Activated CD8-positive, alpha-beta memory T cell treated with anti-CD3 and anti-CD28 coated beads, Interleukin-2, amount 50 U/mL, for 24 hours (primary cell): ENCODE measurements at regions not wholly inside any gene's neighbourhood (a gene's known extent, or its start where the extent isn't known, plus 50 kb on each side); places are given as distances from the start of the nearest gene placed in this dataset.
"Not testable (repeated sequence)": the region's sequence is repeated elsewhere in the genome, so short reads cannot be mapped to it uniquely, and the experiment has no call there.

Source experiments
- DNase-seq: peaks from one replicate; pipeline ENCODE4 v3.0.0-alpha.2; 2020; ENCODE audit errors: extremely low read depth

DNA sequence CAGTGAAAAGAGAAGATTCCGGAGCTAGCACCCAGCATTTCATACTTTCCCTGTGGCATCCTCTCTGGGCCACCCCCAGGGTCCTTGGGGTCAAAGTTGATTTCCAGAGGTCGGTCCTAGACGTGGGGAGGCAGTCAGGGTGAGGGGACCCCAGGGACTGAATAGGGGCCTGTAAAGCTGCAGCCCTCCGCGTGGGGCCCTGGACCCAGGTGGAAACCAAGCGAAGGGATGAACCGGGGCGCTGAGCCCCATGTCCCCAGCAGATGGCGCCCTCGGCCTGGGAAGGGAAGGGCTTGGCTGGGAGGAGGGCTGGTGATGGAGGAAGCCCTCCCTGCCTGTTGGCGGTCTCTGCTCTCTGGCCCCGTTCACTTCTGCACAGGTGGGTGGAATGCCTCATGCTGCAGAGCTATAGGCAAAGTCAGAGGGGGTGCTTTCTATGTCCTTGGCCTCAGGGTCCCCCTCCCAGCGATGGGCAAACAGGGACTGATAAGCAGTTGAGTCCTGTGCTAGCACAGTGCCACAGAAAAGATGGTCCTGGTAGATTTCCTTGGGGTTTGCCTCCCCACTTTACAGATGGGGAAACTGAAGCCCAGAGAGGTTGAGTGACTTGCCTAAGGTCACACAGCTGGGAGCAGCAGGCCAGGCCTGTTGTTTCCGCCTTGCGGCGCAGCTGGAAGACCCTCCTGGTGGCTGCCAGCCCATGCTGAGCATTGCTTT, 163.4 kb upstream of the CIBAR2 start:
- DNase-seq: no peak

DNA sequence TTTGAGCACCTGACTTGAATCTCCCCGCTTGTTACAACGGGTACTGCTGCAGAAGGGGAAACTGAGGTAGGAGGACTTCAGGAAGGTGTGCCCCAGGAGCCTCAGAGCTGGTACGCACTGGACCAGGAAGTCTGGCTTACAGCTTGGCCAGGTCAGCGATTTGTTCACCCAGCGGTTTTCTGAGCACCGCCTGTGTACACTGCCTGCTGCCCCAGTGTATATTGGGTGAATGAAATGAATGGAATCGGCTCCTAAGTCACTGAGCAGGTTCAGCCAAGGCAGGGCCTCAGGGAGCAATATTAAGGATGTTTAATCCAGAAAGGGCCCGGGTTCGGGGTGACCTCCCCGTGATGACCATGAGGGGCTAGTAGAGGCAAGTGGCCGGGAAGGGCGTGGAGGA, 164.0 kb upstream of the CIBAR2 start:
- DNase-seq: no peak

DNA sequence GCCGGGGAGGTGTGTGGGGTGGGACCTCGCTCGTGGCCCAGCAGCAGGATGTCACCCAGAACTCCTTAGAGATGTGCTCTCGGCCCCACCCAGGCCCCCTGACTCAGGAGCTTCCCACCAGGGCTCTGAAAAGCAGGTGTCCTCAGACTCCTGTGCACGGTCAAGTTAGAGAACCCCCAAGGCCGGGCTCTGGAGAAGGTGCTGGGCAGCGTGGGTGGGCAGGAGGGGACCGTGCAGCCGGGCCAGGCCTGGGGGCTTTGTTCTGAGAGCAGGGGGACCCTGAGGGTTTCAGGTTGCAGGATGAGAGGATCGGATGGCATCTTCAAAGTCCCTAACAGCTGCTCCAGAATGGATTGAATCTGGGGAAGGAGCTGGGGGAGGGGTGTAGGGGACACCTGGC, 164.4 kb upstream of the CIBAR2 start:
- no peak for DNase-seq

DNA sequence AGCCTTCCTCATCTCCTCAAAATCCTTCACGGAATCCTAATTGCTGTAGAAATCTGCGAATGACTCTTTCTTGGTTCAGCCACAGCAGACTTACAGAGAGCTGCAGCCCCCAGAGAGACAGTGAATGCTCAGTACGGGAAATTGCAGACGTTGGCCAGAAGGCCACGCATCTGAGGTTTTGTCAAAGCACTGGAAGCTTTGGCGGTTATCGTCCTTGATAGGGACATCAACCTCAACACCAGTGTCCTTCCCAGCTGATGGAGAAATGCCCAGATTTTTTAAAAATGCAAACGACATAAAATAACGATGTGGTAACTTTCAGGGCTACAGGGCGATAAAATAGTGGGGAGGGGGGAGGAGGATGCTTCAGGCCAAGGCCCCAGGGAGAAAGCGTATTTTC, 166.6 kb upstream of the CIBAR2 start:
- DNase-seq: no peak

DNA sequence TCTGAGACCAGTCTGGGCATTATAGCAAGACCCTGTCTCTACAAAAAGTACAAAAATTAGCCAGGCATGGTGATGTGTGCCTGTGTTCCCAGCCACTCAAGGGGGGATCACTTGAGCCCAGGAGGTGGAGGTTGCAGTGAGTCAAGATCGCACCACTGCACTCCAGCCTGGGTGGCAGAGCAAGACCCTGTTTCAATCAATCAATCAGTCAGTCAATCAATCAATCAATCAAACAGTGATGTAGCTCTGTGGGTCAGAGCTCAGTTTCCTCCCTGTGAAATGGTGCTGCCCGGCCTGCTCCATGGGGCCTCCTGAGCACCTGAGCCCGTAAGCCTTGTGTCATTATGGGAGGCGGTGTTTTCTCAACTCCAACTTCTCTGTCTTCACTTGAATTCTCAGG, 167.1 kb upstream of the CIBAR2 start:
- DNase-seq: no peak

DNA sequence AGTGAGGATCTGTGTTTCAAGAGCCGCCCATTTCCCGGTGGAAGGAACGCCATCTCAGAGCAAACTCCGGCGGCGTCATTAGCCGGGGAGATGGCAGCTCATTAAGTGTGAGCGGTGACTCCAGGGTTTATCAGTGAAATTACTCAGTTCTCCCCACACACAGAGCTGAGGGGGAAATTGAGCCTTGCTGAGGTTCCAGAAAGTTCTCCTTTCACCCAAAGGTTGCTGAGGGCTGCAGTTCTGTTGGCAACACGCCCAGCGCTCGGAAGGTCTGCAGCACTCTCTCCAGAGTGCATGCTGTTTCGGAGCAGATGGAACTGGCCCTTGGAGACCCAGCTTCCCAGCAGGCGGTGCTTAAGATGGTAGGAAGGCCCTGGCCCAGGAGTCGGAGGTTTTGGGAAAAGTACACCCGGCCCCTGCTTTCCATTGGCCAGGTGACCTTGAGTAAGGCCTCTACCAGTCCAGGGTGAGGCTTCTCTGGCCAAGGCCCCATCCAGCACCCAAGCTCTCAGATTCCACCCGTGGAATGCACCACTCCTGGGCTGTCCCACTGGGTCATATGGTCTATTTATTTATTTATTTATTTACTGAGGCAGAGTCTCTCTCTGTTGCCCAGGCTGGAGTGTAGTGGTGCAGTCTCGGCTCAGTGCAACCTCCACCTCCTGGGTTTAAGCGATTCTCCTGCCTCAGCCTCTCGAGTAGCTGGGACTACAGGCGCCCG, 167.7 kb upstream of the CIBAR2 start:
- no peak for DNase-seq

DNA sequence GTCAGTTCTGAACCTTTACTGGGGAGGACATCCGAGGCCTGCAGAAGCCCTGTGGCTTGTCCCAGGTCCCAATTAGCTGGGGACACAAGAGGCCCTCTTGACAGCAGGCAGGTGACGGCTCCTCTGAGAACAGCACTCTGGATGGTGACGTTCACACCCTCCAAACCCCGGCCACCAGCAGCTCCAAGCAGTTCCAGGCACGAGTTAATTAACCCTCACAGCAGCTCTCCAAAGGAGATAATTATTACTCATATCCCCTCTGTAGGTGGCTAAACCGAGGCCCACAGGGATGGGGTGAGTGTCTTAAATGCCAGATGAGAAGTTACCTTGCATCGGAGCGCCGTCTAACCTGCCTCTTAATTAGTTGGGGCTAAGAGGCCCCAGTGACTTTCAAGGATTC, 168.9 kb upstream of the CIBAR2 start:
- DNase-seq: no peak

DNA sequence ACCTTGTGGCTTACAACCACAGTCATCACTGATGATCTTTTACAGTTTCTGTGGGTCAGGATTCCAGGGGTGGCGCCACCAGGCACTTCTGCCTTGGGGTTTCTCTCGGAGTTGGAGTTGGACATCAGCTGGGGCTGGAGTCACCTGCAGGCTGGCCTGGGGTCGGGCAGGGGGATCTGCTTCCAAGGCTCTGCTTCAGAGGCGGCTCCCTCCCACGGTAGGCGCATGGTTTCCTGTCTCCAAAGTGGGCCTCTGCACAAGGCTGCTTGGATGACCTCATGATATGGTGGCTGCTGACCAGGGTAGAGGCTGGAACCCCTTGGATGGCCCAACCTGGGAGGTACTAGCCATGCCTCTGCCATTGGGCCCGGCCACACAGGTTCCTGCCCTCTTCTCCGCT, 170.6 kb upstream of the CIBAR2 start:
- no peak for DNase-seq

DNA sequence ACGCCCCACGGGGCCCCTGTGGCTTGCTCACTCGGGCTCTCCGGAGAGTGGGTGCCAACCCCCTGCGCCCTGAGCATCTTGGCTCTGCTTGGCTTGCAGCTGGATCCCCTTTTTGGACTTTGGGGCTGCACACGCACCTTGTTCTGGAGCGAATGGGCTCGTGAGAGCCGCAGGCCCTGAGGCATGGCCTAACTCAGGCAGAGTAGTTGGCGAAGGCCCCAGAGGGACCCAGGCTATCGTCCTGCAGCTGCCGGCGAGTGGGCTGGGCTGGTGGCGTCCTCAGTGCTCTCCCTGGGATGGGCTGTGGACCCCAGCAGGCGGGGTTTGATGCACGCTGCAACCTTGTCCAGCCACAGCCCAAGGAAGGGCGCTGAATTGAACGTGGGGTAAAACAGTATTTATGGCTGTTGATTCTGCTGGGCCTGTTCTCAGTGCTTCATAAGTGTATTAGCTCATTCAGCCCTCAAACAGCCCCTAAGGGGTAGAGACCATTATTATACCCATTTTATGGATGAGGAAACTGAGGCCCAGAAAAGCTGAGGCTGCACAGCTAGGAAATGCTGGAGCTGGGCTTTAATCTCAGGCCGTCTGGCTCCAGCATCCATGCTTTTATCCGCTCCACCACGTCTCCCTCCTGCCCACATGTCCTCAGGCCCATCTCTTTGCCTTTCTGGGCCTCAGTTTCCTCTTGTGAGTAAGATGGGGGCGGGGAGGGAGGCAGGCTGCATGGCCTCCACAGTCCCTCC, 171.2 kb upstream of the CIBAR2 start:
- no peak for DNase-seq

DNA sequence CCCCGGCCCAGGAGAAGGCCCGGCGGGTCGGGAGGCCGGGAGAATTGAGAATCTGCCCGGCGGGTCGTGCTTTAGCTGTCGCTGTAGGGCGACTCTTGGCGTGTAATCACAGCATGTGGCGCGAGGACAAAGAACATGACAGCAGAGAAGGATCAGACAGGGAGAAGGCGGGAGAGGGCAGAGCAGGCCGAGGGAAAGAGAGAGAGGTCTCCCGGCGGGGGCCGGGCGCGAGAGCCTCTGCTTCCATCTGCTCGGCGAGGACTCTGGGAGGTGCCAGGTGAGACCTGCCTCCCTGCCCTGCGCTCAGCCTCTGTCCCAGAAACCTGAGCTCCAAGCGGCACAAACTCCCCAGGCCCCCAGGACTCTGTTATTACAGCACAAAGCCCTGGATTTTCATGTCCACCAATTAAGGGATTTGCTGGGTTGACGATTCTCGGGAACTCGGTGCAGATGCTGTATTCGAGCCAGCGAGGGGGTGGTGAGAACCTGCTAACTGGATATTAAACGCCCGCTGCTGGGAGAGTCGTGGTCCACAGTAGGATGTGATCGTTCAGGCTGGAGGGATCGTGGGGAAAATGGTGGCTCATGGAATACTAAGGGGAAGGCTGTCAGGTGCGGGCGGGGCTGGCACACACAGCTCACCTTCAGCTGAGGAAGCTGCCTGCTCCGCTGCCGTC, 172.0 kb upstream of the CIBAR2 start:
- DNase-seq: no peak

DNA sequence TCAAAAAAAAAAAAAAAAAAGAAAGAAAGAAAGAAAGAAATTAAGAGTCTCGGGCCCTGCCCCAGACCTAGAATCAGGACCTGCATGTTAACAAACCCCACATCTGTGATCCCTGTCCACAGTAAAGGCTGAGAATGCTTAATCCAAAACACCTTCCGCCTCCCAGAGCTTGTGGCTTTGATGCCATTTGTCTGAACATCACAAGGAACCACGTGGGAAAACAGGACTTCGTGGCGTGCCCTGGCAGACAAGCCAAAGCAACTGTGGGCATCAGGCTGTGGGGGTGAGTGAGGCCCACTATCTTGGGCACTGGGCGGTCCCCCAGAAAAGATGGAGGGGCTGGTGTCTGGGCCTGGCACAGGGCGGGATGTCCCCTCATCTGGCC, 173.4 kb upstream of the CIBAR2 start:
- no peak for DNase-seq

DNA sequence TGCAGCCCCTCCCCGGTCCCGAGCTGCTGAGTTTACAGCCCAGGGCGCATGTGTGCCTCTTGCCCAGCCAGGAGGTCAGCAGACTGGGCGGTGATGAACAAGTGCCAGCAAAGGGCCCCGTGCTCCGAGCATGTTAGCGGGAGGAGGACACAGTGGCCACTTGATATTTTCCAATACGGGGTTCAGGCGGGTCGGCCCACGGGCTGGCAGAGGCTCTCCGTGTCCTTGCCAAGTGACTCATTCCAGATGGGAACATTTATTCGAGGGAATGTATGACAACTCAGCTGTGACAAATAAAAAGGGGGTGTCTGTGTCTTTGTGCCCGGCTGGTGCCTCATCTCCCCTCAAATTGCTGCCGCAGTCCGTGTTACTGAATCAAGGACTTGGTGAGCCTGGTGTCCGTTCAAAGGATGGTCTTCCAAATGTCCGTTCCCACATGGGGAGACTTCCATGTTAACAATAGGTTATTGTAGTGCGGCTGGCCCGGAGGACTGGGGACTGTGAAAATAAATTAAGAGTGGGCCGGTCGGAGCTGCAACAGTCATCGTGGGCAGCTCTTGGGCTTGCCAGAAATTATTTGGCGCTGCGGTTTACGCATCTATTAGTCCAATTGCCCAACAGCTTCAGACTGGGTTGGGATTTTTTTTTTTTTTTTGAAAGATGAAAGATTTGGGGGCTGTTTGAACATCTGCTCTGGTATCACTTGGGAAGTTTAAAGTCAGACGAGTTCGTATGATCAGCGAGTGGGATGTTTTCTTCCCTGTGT, 174.0 kb upstream of the CIBAR2 start:
- DNase-seq: no peak

DNA sequence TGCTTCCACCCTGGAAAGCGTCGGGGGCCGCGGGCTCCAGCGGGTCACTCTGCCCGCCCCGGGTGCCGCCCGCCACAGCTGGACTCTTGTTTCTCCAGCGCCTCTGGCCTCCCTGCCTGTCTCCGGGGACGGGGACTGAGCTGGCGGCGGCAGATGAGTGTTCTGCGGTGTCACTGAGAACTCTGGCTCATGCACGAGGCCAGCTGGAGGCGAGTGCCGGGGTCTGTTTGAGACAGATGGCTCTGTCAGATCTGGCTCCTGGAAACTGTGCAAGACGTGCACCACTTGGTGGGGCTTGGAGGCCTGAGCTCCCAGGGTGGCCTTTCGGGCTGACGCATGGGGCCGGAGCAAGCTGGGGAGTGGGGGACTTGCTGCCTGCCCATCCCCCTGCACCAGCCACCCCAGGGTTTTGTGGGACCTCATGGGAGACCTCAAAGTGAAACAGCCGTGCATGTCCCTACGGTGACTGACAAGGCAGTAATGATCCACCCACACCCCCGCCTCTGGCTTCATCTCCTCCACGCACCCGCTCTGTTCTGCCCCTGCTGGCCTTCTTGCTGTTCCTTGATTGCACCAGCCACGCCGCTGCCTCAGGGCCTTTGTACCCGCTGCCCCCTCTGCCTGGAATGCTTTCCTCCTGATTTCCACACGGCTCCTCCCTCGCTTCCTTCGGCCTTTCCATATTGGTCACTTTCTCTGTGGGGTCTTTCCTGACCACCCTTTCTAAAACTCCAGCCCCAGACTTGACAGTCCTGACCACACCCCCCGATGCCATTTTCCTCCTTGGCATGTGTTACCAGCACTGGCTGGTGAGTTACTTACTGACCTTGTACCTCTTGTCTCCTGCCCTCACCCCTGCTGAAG, 174.9 kb upstream of the CIBAR2 start:
- no peak for DNase-seq

DNA sequence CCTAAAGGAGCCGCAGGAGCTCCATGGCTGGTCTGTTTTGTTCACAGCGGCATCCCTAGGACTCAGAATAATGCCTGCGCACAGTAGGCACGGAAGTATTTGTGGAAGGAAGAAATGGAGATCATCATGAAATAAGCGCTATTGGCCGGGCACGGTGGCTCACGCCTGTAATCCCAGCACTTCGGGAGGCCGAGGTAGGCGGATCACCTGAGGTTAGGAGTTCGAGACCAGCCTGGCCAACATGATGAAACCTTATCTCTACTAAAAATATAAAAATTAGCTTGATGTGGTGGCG, 175.5 kb upstream of the CIBAR2 start:
- not testable (repeated sequence) for DNase-seq

DNA sequence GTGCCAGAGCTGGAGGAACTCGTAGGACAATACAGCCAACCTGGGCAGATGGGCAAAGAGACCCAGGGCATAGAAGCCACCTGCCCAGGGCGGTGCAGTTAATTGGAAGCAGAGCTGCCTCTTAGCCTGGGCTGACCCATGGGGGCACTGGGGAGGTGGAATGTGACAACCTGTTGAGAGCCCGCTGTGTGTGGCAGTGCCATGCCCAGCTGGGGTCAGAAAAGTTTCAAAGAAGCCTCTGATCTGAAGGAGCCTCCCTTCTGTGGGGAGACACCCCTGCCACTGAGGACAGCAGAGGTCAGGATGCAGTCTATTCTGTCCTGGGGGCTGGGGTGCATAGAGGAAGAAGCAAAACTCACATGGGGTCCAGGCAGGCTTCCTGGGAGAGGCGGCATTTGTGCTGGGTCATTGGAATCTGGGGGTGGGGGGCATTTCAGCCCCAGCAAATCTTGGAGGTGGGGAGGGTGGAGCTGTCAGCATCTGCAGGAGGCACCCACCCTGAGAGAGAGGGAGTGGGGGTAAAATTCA, 176.1 kb upstream of the CIBAR2 start:
- DNase-seq: no peak

DNA sequence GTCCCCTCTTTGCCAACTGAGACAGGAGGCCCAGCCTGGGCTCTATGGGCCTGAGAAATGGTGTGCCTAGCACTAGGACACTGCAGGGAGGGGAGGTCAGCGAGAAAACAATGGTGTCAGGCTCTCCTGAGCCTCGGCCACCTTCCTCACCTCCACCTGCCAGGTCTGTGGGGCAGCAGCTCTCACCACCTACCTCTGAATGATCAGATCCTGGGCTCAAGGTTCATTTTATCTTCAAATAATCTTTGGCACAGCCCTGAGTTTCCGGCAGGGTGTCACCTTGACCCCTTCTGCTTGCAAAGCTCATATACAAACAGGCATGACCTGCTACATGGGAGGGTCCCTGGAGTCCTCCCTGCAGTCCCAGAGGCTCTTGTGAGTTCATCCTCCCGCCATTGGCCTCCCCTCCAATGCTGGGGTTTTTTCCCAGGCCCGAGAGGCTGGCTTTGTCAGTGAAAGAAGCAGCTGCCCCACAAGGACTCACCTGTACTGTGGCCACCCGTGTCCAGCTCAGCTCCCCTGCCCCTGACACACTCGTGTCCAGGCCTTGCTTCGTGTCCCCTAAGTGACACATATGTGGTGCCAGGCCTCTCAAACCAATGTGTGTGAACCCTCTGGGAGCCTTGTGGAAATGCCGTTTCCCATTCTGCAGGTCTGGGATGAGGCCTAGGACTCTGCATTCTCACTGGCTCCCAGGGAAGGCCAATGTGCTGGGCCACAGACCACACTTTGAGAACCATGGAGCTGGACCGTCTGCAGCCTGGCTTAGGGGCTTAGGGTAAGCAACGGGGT, 176.8 kb upstream of the CIBAR2 start:
- no peak for DNase-seq

DNA sequence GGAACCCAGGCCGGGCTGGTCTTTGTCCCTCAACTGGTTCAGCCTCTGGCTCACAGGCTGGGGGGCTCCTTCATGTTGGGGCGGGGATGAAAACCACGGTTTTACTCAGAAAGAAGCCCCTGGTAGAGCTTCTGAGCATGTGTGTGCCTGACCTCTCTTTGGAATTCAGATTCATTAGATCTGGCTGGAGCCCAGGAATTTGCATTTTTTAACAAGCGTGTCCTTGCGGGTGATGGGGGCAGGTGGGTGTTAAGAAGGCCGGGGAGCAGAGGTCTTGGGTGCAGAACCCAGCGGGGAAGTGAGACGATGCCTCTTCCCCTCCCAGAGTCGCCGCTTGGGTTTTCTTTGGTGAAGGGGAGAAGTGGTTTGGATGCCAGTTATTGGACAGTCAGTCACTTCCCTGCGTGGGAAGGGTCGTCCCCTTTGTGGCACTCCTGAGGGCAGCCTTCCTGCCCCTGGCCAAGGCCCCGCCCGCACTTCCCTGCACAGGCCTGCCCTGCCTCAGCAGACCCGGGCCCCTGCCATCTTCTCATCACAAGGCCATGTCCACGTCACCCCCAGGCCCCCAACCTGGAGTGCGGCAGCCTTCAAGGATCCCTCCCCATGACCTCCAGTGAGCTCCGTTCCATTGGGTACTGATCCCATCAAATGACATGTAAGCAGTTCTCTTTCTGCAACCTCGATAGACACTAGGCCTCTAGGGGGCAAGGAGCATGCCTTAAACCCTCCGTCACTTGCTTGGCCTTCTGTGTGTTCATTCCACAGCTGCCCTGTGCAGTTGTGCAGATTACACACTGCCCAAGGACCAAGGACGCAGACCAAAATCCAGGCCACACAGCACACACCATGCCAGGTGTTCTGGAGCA, 177.7 kb upstream of the CIBAR2 start:
- DNase-seq: no peak

DNA sequence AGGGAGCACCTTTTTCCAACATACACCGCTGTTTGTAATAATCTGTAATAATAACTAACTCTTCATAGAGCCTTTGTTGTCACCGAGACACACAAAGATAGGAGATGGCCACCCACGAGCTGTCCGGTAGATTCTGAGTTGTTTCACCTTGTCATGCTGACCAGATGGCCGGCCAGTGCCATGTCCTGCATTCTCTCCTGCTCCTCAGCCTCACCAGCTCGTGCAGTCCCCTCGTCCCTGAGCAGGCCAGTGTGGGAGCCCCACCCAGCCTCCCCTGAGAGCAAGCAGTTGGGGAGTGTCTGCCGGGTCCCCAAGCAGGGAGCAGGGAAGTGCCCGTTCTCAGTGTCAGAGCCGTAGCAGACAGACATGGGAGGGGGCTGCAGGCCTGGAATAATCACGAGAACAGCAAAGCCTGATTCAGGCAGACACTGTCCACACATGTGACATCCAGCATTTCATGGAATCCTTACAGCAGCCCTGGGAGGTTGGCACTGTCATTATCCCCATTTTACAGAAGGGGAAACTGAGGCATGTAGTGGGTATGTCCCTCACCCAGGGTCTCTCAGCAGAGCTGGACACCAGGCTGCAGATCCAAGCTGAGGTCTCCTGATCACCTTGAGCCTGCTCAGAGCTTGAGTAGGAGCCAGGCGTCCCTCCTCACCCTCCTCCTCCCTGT, 178.5 kb upstream of the CIBAR2 start:
- DNase-seq: no peak
